ENCODE measurements at regions not wholly inside any gene's neighbourhood (a gene's known extent, or its start where the extent isn't known, plus 50 kb on each side); places are given as distances from the start of the nearest gene placed in this dataset.
"Not testable (repeated sequence)": the region's sequence is repeated elsewhere in the genome, so short reads cannot be mapped to it uniquely, and the experiment has no call there.

- DNase-seq (ENCODE audit: low spot score): no peak
Observed at GRCh38 chr3:95758707-95759106, 1055.7 kb upstream of the EPHA6 start.

GRCh38 chr3:95759614-95760301 lies 1054.6 kb upstream of the EPHA6 start:
- DNase-seq (ENCODE audit: low spot score): no peak

- DNase-seq (ENCODE audit: low spot score): no peak
Observed at GRCh38 chr3:95775486-95776094, 1038.8 kb upstream of the EPHA6 start.

- DNase-seq (ENCODE audit: low spot score): no peak
Observed at GRCh38 chr3:95781598-95781997, 1032.8 kb upstream of the EPHA6 start.

- DNase-seq (ENCODE audit: low spot score): no peak
Observed at GRCh38 chr3:95789111-95789510, 1025.3 kb upstream of the EPHA6 start.

- DNase-seq (ENCODE audit: low spot score): no peak
Observed at GRCh38 chr3:95797081-95797480, 1017.3 kb upstream of the EPHA6 start.

GRCh38 chr3:95798628-95799027 lies 1015.8 kb upstream of the EPHA6 start:
- no peak for DNase-seq (ENCODE audit: low spot score)

- no peak for DNase-seq (ENCODE audit: low spot score)
Observed at GRCh38 chr3:95810462-95810861, 1003.9 kb upstream of the EPHA6 start.

- DNase-seq (ENCODE audit: low spot score): no peak
Observed at GRCh38 chr3:95813244-95813643, 1001.1 kb upstream of the EPHA6 start.

- DNase-seq (ENCODE audit: low spot score): no peak
Observed at GRCh38 chr3:95815828-95816227, 998.6 kb upstream of the EPHA6 start.

GRCh38 chr3:95826419-95826818 lies 988.0 kb upstream of the EPHA6 start:
- DNase-seq (ENCODE audit: low spot score): no peak

GRCh38 chr3:95832146-95832545 lies 982.2 kb upstream of the EPHA6 start:
- no peak for DNase-seq (ENCODE audit: low spot score)

- not testable (repeated sequence) for DNase-seq (ENCODE audit: low spot score)
Observed at GRCh38 chr3:95860628-95861027, 953.8 kb upstream of the EPHA6 start.

- DNase-seq (ENCODE audit: low spot score): no peak
Observed at GRCh38 chr3:95883801-95884200, 930.6 kb upstream of the EPHA6 start.

GRCh38 chr3:95886616-95887015 lies 927.8 kb upstream of the EPHA6 start:
- DNase-seq (ENCODE audit: low spot score): no peak

- DNase-seq (ENCODE audit: low spot score): no peak
Observed at GRCh38 chr3:95887114-95887513, 927.3 kb upstream of the EPHA6 start.

- DNase-seq (ENCODE audit: low spot score): no peak
Observed at GRCh38 chr3:95894820-95895219, 919.6 kb upstream of the EPHA6 start.

GRCh38 chr3:95899494-95899893 lies 914.9 kb upstream of the EPHA6 start:
- DNase-seq (ENCODE audit: low spot score): no peak

GRCh38 chr3:95899911-95900310 lies 914.5 kb upstream of the EPHA6 start:
- DNase-seq (ENCODE audit: low spot score): no peak

- DNase-seq (ENCODE audit: low spot score): no peak
Observed at GRCh38 chr3:95901948-95902347, 912.4 kb upstream of the EPHA6 start.

- no peak for DNase-seq (ENCODE audit: low spot score)
Observed at GRCh38 chr3:95905182-95905581, 909.2 kb upstream of the EPHA6 start.

- no peak for DNase-seq (ENCODE audit: low spot score)
Observed at GRCh38 chr3:95911767-95912166, 902.6 kb upstream of the EPHA6 start.

GRCh38 chr3:95923496-95924210 lies 890.7 kb upstream of the EPHA6 start:
- DNase-seq (ENCODE audit: low spot score): no peak

All from CD4-positive, alpha-beta T cell treated with Interleukin-2 at 100 ng/mL for 4 hours (primary cell).